Neuron (in vitro differentiated cells): ENCODE measurements at regions not wholly inside any gene's neighbourhood (a gene's known extent, or its start where the extent isn't known, plus 50 kb on each side); places are given as distances from the start of the nearest gene placed in this dataset.

Experiments
- H2AFZ ChIP-seq: one replicate; pipeline ENCODE4 v1.6.1; 2013; ENCODE audit warnings: low read depth, mild to moderate bottlenecking, inconsistent platforms, low read length, moderate library complexity
- H3K27me3 ChIP-seq: one replicate; pipeline ENCODE4 v1.6.1; 2013; ENCODE audit warnings: low read length; ENCODE audit not compliant: insufficient read depth
- H3K36me3 ChIP-seq: one replicate; pipeline ENCODE4 v1.6.1; 2013; ENCODE audit warnings: low read length; ENCODE audit not compliant: insufficient read depth
- H3K4me1 ChIP-seq: one replicate; pipeline ENCODE4 v1.6.1; 2013; ENCODE audit warnings: low read length; ENCODE audit not compliant: insufficient read depth
- H3K4me3 ChIP-seq: 2 replicates; pipeline ENCODE4 v1.5.1; 2013; ENCODE audit warnings: mild to moderate bottlenecking, low read length, moderate library complexity
- H3K9me3 ChIP-seq: one replicate; pipeline ENCODE4 v1.6.1; 2013; ENCODE audit warnings: low read length

DNA sequence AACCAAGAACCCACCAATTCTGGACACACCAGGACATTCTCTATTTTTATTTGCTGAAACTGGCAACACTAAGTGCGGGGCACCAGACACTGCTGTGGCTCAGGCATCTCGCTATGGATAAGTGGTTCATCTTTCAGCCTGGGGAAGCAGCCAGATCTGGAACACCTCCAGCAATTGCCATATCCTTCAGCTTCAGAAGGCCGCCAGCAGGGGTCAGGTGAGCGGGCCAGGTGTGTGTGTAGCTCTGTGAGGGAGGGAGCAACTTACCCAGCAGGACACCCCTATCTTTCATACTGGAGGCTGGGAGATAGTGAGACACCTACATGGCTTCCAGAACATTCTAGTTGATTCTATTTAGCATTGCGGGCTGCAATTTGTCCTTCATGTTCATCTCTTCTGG, 57.0 kb upstream of the GBA3 start:
- no peak overlapping the region for H3K4me3 ChIP-seq

DNA sequence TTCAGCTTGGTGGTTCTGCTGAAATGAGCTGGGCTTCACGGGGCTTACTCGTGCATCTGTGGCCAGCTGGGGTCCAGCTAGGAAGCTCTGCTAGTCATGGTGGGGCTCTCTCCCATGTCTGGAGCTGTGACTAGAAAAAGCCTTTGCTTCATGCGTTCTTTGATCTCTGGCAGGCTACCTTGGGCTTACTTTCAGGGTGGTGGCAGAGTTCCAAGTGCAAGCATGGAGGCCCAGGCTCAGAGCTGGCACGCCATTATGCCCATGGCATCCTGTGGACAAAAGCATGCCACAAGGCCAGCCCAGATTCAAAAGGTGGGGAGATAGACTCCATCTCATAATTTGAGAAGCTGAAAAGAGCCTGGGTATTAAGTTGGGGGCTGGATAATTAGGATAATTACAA, 55.4 kb upstream of the GBA3 start:
- Histone ChIP-seq H3K36me3 (no peaks in the 10 kb centered on the region), H3K4me1 (no peaks in the 10 kb centered on the region), H3K9me3 (no peaks in the 10 kb centered on the region), H3K4me3 (no peak overlapping the region), H2AFZ (no peak overlapping the region), H3K27me3 (no peaks in the 10 kb centered on the region)

More for the DNA sequence above, 57.0 kb upstream of the GBA3 start:
- Histone ChIP-seq H2AFZ (no peak overlapping the region), H3K27me3 (no peaks in the 10 kb centered on the region), H3K36me3 (no peaks in the 10 kb centered on the region), H3K9me3 (no peaks in the 10 kb centered on the region), H3K4me1 (no peaks in the 10 kb centered on the region)
